PC-3 (cell line): ENCODE measurements at regions not wholly inside any gene's neighbourhood (a gene's known extent, or its start where the extent isn't known, plus 50 kb on each side); places are given as distances from the start of the nearest gene placed in this dataset.

Source experiments
- ATAC-seq: fragments of 200-7000 bp; cut with Tn5 transposase; 2 replicates; pipeline ENCODE4 v1.9.1; 2020; ENCODE audit warnings: mild to moderate bottlenecking, moderate library complexity
- BruUV-seq: library from RNA; stranded (reverse); fragments of 400-500 nt; replicated peaks from 2 replicates; lab custom pipeline; 2021; lab: Mats Ljungman, UMichigan
- CTCF ChIA-PET: fragments of 300-600 bp; sonication (Branson Sonifier 250); formaldehyde crosslinking; loops from one replicate; lab custom pipeline; 2022; ENCODE audit warnings: antibody characterized with exemption; lab: Charles Lee
- POLR2A ChIA-PET: fragments of 300-600 bp; sonication (Branson Sonifier 250); formaldehyde crosslinking; loops from one replicate; lab custom pipeline; 2022; ENCODE audit warnings: antibody characterized with exemption; ENCODE audit not compliant: unreplicated experiment; lab: Charles Lee
- DNase-seq: peaks from one replicate; pipeline ENCODE4 v3.0.0-alpha.2; 2015
- H2AFZ ChIP-seq: fragments of 300-600 bp; sonication (generic); 2 replicates; pipeline ENCODE4 v1.6.0; 2016; ENCODE audit warnings: antibody characterized with exemption, low read length
- H3F3A ChIP-seq: fragments of 300-600 bp; sonication (generic); one replicate; pipeline ENCODE4 v1.6.0; 2017; ENCODE audit warnings: antibody characterized with exemption, low read length, control low read depth, mild to moderate bottlenecking; ENCODE audit not compliant: unreplicated experiment
- H3K27ac ChIP-seq: fragments of 300-600 bp; sonication (generic); 2 replicates; pipeline ENCODE4 v1.5.1; 2016; ENCODE audit warnings: mild to moderate bottlenecking, low read length
- H3K27me3 ChIP-seq: fragments of 300-600 bp; sonication (generic); 2 replicates; pipeline ENCODE4 v1.6.1; 2016; ENCODE audit warnings: low read length, mixed read lengths
- H3K36me3 ChIP-seq: fragments of 300-600 bp; sonication (generic); 2 replicates; pipeline ENCODE4 v1.6.1; 2016; ENCODE audit warnings: low read depth, mixed run types, low read length, mixed read lengths
- H3K4me1 ChIP-seq: fragments of 300-600 bp; sonication (generic); 2 replicates; pipeline ENCODE4 v1.5.1; 2016; ENCODE audit warnings: low read length; ENCODE audit not compliant: insufficient read depth
- H3K4me2 ChIP-seq: fragments of 300-600 bp; sonication (generic); 2 replicates; pipeline ENCODE4 v1.6.0; 2016; ENCODE audit warnings: low read length
- H3K4me3 ChIP-seq: fragments of 300-600 bp; sonication (generic); 2 replicates; pipeline ENCODE4 v1.5.1; 2016; ENCODE audit warnings: mild to moderate bottlenecking, low read length, mixed read lengths
- H3K79me2 ChIP-seq: fragments of 300-600 bp; sonication (generic); 2 replicates; pipeline ENCODE4 v1.6.1; 2017; ENCODE audit warnings: low read length, mixed read lengths
- H3K9ac ChIP-seq: fragments of 300-600 bp; sonication (generic); 2 replicates; pipeline ENCODE4 v1.6.0; 2016; ENCODE audit warnings: mild to moderate bottlenecking, low read length
- H3K9me2 ChIP-seq: fragments of 300-600 bp; sonication (generic); replicated peaks from 2 replicates; pipeline ENCODE4 v1.6.1; 2016; ENCODE audit warnings: mixed run types, low read length, mixed read lengths
- H3K9me3 ChIP-seq: fragments of 300-600 bp; sonication (generic); 2 replicates; pipeline ENCODE4 v1.6.1; 2016; ENCODE audit warnings: low read length, mixed read lengths
- H4K20me1 ChIP-seq: fragments of 300-600 bp; sonication (generic); 2 replicates; pipeline ENCODE4 v1.6.1; 2016; ENCODE audit warnings: low read length, mixed read lengths
- EZH2 ChIP-seq: fragments of 300-600 bp; sonication (generic); IDR thresholded peaks from one replicate; pipeline ENCODE4 v1.6.1; 2017; ENCODE audit warnings: antibody characterized with exemption, mild to moderate bottlenecking, low read length; ENCODE audit not compliant: unreplicated experiment
- EZH2phosphoT487 ChIP-seq: fragments of 300-600 bp; sonication (generic); IDR thresholded peaks from 2 replicates; pipeline ENCODE4 v1.6.1; 2018; ENCODE audit warnings: mild to moderate bottlenecking, antibody characterized with exemption, low read length, borderline replicate concordance
- intact Hi-C: fragments of 100-400 bp; cut with micrococcal nuclease; formaldehyde crosslinking; loops from 2 replicates; pipeline ENCODE4 v1.9.0; 2023
- TF ChIP-seq, protein P1 (sequence below): fragments of 300-600 bp; sonication (generic); conservative IDR thresholded peaks from 2 replicates; pipeline ENCODE4 v1.5.1; 2017; ENCODE audit warnings: antibody characterized with exemption, low read depth, mild to moderate bottlenecking, low read length

DNA sequence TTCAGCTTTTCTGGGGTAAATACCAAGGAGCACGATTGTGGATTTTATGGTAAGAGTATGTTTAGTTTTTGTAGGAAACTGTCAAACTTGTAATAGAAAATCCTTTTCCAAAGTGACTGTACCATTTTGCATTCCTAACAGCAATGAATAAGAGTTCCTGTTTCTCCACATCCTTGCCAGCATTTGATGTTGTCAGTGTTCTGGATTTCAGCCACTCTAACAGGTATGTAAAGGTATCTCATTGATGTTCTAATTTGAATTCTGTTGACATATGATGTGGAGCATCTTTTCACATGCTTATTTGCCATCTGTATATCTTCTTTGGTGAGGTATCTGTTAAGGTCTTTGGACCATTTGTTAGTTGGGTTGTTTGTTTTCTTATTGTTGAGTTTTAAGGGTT lies 50.3 kb upstream of the RGS2 start:
- Histone ChIP-seq H3K4me2 (no peak overlapping the region), H4K20me1 (no peaks in the 10 kb centered on the region), H3K27me3 (no peaks in the 10 kb centered on the region), H3K4me1 (peaks cover 11% of the 10 kb centered on the region), H2AFZ (no peak overlapping the region), H3K36me3 (no peaks in the 10 kb centered on the region), H3K9me3 (no peaks in the 10 kb centered on the region), H3K9ac (no peak overlapping the region), H3F3A (peaks cover 6% of the 10 kb centered on the region), H3K9me2 (no peaks in the 10 kb centered on the region), H3K79me2 (no peaks in the 10 kb centered on the region), H3K4me3 (no peak overlapping the region), H3K27ac (no peak overlapping the region)
- DNase-seq (no peak), ATAC-seq (no peak)
- intact Hi-C loops = no loop called here
- BruUV-seq = no TSS peak
- CTCF ChIA-PET = no interaction called here
- TF ChIP-seq, protein P1, sequence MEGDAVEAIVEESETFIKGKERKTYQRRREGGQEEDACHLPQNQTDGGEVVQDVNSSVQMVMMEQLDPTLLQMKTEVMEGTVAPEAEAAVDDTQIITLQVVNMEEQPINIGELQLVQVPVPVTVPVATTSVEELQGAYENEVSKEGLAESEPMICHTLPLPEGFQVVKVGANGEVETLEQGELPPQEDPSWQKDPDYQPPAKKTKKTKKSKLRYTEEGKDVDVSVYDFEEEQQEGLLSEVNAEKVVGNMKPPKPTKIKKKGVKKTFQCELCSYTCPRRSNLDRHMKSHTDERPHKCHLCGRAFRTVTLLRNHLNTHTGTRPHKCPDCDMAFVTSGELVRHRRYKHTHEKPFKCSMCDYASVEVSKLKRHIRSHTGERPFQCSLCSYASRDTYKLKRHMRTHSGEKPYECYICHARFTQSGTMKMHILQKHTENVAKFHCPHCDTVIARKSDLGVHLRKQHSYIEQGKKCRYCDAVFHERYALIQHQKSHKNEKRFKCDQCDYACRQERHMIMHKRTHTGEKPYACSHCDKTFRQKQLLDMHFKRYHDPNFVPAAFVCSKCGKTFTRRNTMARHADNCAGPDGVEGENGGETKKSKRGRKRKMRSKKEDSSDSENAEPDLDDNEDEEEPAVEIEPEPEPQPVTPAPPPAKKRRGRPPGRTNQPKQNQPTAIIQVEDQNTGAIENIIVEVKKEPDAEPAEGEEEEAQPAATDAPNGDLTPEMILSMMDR = no peak
- TF ChIP-seq EZH2 = no peak
- TF ChIP-seq EZH2phosphoT487 = no peak
- POLR2A ChIA-PET = no interaction called here
